HG02642 (cell line): ENCODE measurements at regions not wholly inside any gene's neighbourhood (a gene's known extent, or its start where the extent isn't known, plus 50 kb on each side); places are given as distances from the start of the nearest gene placed in this dataset.
"Not testable (repeated sequence)": the region's sequence is repeated elsewhere in the genome, so short reads cannot be mapped to it uniquely, and the experiment has no call there.

Experiments used
- ATAC-seq: cut with Tn5 transposase; IDR thresholded peaks from one replicate; pipeline ENCODE4 v1.9.1; 2021; ENCODE audit warnings: mild to moderate bottlenecking; ENCODE audit not compliant: unreplicated experiment, poor library complexity

GRCh38 chr10:26355241-26355640 is 82.9 kb upstream of the APBB1IP start:
- no peak for ATAC-seq

- peak; percentile 75 for ATAC-seq
Measured at GRCh38 chr10:26357203-26357602, 80.9 kb upstream of the APBB1IP start.

GRCh38 chr10:26358071-26358470 is 80.1 kb upstream of the APBB1IP start:
- no peak for ATAC-seq

- ATAC-seq, result no peak
Measured at GRCh38 chr10:26359670-26360069, 78.5 kb upstream of the APBB1IP start.

- no peak for ATAC-seq
Measured at GRCh38 chr10:26361351-26361750, 76.8 kb upstream of the APBB1IP start.

- no peak for ATAC-seq
Measured at GRCh38 chr10:26361971-26362370, 76.2 kb upstream of the APBB1IP start.

- ATAC-seq, result no peak
Measured at GRCh38 chr10:26365681-26366358, 72.3 kb upstream of the APBB1IP start.

GRCh38 chr10:26367035-26367434 is 71.1 kb upstream of the APBB1IP start:
- ATAC-seq, result not testable (repeated sequence)

GRCh38 chr10:26367771-26368170 is 70.4 kb upstream of the APBB1IP start:
- no peak for ATAC-seq

- peak; percentile 59 for ATAC-seq
Measured at GRCh38 chr10:26368463-26368862, 69.7 kb upstream of the APBB1IP start.

- ATAC-seq, result peak; percentile 76
Measured at GRCh38 chr10:26372513-26373354, 65.4 kb upstream of the APBB1IP start.

GRCh38 chr10:26374426-26374825 is 63.7 kb upstream of the APBB1IP start:
- ATAC-seq, result no peak

GRCh38 chr10:26377224-26377810 is 60.8 kb upstream of the APBB1IP start:
- not testable (repeated sequence) for ATAC-seq

- ATAC-seq, result no peak
Measured at GRCh38 chr10:26378861-26379294, 59.3 kb upstream of the APBB1IP start.

- no peak for ATAC-seq
Measured at GRCh38 chr10:26380815-26381214, 57.3 kb upstream of the APBB1IP start.

- ATAC-seq, result no peak
Measured at GRCh38 chr10:26381986-26382385, 56.2 kb upstream of the APBB1IP start.

GRCh38 chr10:26384600-26384999 is 53.5 kb upstream of the APBB1IP start:
- no peak for ATAC-seq

- ATAC-seq, result no peak
Measured at GRCh38 chr10:26385443-26385842, 52.7 kb upstream of the APBB1IP start.

- ATAC-seq, result peak; percentile 47
Measured at GRCh38 chr10:26386781-26387180, 51.4 kb upstream of the APBB1IP start.
